Aorta (tissue), 5 donors: ENCODE measurements at regions not wholly inside any gene's neighbourhood (a gene's known extent, or its start where the extent isn't known, plus 50 kb on each side); places are given as distances from the start of the nearest gene placed in this dataset.

Experiments used
- ATAC-seq: fragments of 200-7000 bp; cut with Tn5 transposase; one replicate; pipeline ENCODE4 v1.9.1; 2022; ENCODE audit warnings: moderate library complexity; ENCODE audit not compliant: low FRiP score
- DNase-seq, 2 donors: peaks; one replicate each; pipeline ENCODE4 v3.0.0-alpha.2; 2020
- H3K27ac ChIP-seq, 2 donors: one replicate each; pipeline ENCODE4 v1.5.1; 2013; ENCODE audit warnings: low read length in 2 of 2, mild to moderate bottlenecking in 2 of 2, moderate library complexity in 2 of 2, control low read depth in 1 of 2, inconsistent platforms in 1 of 2, low read depth in 1 of 2
- H3K27me3 ChIP-seq, 2 donors: one replicate each; pipeline ENCODE4 v1.6.1; 2013; ENCODE audit warnings: control low read depth in 1 of 2, low read length in 1 of 2, mild to moderate bottlenecking in 1 of 2, moderate library complexity in 1 of 2; ENCODE audit not compliant: insufficient read depth in 2 of 2, control insufficient read depth in 1 of 2
- H3K36me3 ChIP-seq, 2 donors: one replicate each; pipeline ENCODE4 v1.6.1; 2013; ENCODE audit warnings: control low read depth in 1 of 2, low read length in 1 of 2, mild to moderate bottlenecking in 1 of 2; ENCODE audit not compliant: insufficient read depth in 2 of 2, control insufficient read depth in 1 of 2
- H3K4me1 ChIP-seq, 2 donors: one replicate each; pipeline ENCODE4 v1.6.1; 2013; ENCODE audit warnings: low read length in 2 of 2, control low read depth in 1 of 2, mild to moderate bottlenecking in 1 of 2, moderate library complexity in 1 of 2; ENCODE audit not compliant: insufficient read depth in 2 of 2, control insufficient read depth in 1 of 2
- H3K4me3 ChIP-seq, 2 donors: one replicate each; pipeline ENCODE4 v1.5.1; 2013; ENCODE audit warnings: low read length in 2 of 2, control low read depth in 1 of 2, mild to moderate bottlenecking in 1 of 2
- H3K9me3 ChIP-seq: one replicate; pipeline ENCODE4 v1.6.1; 2013; ENCODE audit warnings: mild to moderate bottlenecking, low read length; ENCODE audit not compliant: control insufficient read depth
- WGBS, 2 donors: extraction: QIAGEN DNeasy Blood & Tissue Kit; methylation state at CpG; one replicate each; pipeline ENCODE4 v1.1.7; 2013; 5-methylcytosine and 5-hydroxymethylcytosine counted together
- intact Hi-C, 2 donors: fragments of 100-400 bp; cut with DNase I; formaldehyde crosslinking; loops; one replicate each; pipeline versions ENCODE4 v1.14.2 to v1.15.0; 2022
- donor health status: healthy with polysubstance abuse.
- donor health status: Bipolar disorder and iron deficiency.
- donor health status: DM: no; HTN: no; CAD: no.
- donor health status: DM: no; HTN: no; CAD: no.
- donor health status: DM: yes; HTN: yes; CAD: no.

DNA sequence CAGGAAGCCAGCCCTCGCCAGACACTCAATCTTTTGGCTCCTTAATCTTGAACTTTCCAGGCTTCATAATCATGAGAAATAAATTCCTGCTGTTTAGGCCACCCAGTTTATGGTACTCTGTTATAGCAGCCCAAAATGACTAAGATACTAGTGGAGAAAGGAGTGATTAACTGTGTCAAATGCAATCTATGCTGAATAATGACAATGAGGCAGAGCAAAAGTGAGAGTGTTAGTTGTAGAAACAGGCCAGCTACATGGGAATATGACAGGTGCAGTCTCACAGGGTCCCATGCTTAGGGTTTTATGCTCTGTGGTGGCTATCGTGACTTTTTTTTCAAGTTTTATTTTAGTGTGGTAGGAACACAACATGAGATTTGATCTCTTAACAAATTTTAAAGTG is 888.8 kb downstream of the TTLL7 start:
- H3K27me3 ChIP-seq = no peaks in the 10 kb centered on the region
- 95 to 98% methylated on average over 2 of the region's 2 CpGs for WGBS, 2 donors
- H3K9me3 ChIP-seq = no peaks in the 10 kb centered on the region
- no peaks in the 10 kb centered on the region for H3K4me1 ChIP-seq
- no peak overlapping the region for H3K4me3 ChIP-seq
- H3K36me3 ChIP-seq = no peaks in the 10 kb centered on the region
- DNase-seq (no peak), ATAC-seq (no peak)
- intact Hi-C loops = no loop called here
- no peak overlapping the region for H3K27ac ChIP-seq

GRCh38 chr1:83109692-83110091 is 889.2 kb downstream of the TTLL7 start:
- ATAC-seq (no peak), DNase-seq (no peak)
- 97 to 100% methylated on average over 1 of the region's 1 CpG for WGBS, 2 donors
- H3K27me3 ChIP-seq = no peaks in the 10 kb centered on the region
- no peak overlapping the region for H3K27ac ChIP-seq
- no peaks in the 10 kb centered on the region for H3K4me1 ChIP-seq
- H3K4me3 ChIP-seq = no peak overlapping the region
- H3K9me3 ChIP-seq = no peaks in the 10 kb centered on the region
- no peaks in the 10 kb centered on the region for H3K36me3 ChIP-seq
- intact Hi-C loops = no loop called here

DNA sequence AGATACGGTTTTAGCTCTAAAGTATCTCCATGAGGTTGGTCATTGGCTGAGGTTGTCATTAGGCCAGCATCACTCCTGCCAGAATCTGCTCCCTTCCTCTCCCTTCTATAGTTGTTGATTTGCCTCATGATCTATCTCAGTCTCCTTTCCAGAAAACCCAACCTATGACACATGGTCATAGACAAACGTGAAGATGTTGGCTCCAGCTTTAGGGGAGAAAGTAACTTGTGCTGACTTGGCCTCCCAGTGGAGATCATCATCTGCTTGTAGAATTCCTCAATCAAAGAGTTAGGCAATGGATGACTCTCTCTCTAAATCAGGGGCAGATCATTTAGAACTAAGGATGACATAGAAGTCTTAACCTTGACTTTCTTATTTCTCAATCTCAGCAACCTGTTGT is 894.4 kb downstream of the TTLL7 start:
- intact Hi-C loops = no loop called here
- Histone ChIP-seq H3K4me3 (no peak overlapping the region), H3K9me3 (no peaks in the 10 kb centered on the region), H3K27ac (no peak overlapping the region), H3K4me1 (peaks cover 0 to 2% of the 10 kb centered on the region in 2 donors), H3K27me3 (no peaks in the 10 kb centered on the region), H3K36me3 (no peaks in the 10 kb centered on the region)
- ATAC-seq (no peak), DNase-seq (no peak)
- WGBS, 2 donors = 77 to 88% methylated on average over 2 of the region's 2 CpGs

DNA sequence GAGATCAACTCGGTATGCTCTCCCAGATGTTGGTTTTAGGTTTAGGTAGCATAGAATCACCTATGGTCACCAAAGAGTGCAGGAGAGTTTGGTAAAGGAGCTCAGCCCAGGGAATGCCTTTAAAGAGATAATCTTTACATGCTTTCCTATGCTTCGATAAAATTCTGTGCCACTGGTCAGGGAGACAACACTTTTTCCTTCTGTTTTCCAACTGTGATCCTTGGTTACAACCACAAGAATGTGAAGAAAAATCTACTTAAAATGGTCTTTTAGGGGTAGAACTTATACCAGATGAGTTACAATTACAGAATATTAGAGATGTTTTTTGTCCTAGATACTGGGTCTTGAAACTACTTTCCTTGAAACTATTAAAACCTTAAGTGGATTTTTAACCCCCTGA is 895.6 kb downstream of the TTLL7 start:
- Histone ChIP-seq H3K9me3 (no peaks in the 10 kb centered on the region), H3K4me3 (no peak overlapping the region), H3K27me3 (no peaks in the 10 kb centered on the region), H3K27ac (no peak overlapping the region), H3K4me1 (peaks cover 0 to 2% of the 10 kb centered on the region in 2 donors), H3K36me3 (no peaks in the 10 kb centered on the region)
- DNase-seq (no peak), ATAC-seq (no peak)
- intact Hi-C loops = no loop called here
- 66 to 68% methylated on average over 2 of the region's 2 CpGs for WGBS, 2 donors

DNA sequence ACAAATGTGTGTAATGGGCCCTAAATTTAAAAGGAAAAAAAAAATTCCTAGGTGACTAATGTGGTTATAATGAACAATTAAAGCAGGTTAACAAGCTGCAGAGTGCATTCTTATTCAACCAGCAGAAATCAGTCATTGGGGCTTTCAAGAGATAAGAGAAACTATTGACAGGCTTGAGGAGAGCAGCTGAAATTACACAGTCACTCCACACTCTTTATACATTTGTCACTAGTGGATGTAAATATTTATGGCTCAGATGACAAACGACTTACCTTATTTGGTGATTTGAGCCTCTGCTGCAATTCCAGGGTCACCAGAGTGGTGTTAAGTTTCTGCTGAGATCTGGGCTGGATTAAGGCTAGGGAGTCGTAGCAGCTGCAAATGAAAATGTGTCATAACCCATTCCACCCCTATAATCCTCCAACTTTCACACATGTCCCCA is 896.3 kb downstream of the TTLL7 start:
- Histone ChIP-seq H3K4me1 (peaks cover 0 to 4% of the 10 kb centered on the region in 2 donors), H3K27me3 (no peaks in the 10 kb centered on the region), H3K9me3 (no peaks in the 10 kb centered on the region), H3K27ac (no peak overlapping the region), H3K36me3 (no peaks in the 10 kb centered on the region), H3K4me3 (no peak overlapping the region)
- WGBS, 2 donors = 56 to 65% methylated on average over 2 of the region's 2 CpGs
- intact Hi-C loops = no loop called here
- DNase-seq = no peak
- ATAC-seq = no peak

DNA sequence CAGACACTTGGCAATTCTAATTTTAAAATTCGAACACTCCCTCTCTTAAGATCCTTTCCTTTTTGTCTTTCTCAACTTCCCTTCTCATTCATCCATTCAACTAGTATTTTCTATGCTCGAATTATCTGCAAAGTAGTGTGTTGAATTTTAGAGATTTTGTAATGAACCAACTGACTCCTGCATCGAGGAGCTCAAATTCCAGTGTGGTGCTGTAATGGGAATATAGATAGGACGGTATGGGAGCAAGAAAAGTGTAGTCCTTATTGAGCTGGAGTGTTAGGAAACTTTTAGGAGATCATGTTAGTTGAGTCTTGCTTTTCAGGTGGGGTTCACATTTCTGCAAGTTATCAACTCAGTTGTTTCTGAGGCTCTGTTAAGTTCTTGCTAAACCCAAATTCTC is 897.5 kb downstream of the TTLL7 start:
- no peaks in the 10 kb centered on the region for H3K27me3 ChIP-seq
- WGBS, 2 donors = 51 to 59% methylated on average over 4 of the region's 4 CpGs
- intact Hi-C loops = no loop called here
- DNase-seq = no peak
- H3K4me3 ChIP-seq = no peak overlapping the region
- no peaks in the 10 kb centered on the region for H3K9me3 ChIP-seq
- peaks cover 0 to 4% of the 10 kb centered on the region in 2 donors for H3K4me1 ChIP-seq
- no peak overlapping the region for H3K27ac ChIP-seq
- no peaks in the 10 kb centered on the region for H3K36me3 ChIP-seq
- ATAC-seq = no peak

GRCh38 chr1:83100133-83100532 is 898.8 kb downstream of the TTLL7 start:
- H3K4me3 ChIP-seq = no peak overlapping the region
- no peaks in the 10 kb centered on the region for H3K9me3 ChIP-seq
- intact Hi-C loops = no loop called here
- H3K4me1 ChIP-seq = peaks cover 0 to 4% of the 10 kb centered on the region in 2 donors
- no peak overlapping the region for H3K27ac ChIP-seq
- no peaks in the 10 kb centered on the region for H3K36me3 ChIP-seq
- DNase-seq (no peak), ATAC-seq (no peak)
- H3K27me3 ChIP-seq = no peaks in the 10 kb centered on the region
- WGBS, 2 donors = 99% methylated on average over 2 of the region's 2 CpGs

- intact Hi-C loops = no loop called here
- 88 to 93% methylated on average over 1 of the region's 1 CpG for WGBS, 2 donors
- Histone ChIP-seq H3K9me3 (no peaks in the 10 kb centered on the region), H3K4me1 (peaks cover 0 to 4% of the 10 kb centered on the region in 2 donors), H3K27me3 (no peaks in the 10 kb centered on the region), H3K4me3 (no peak overlapping the region), H3K27ac (no peak overlapping the region), H3K36me3 (no peaks in the 10 kb centered on the region)
- DNase-seq (no peak), ATAC-seq (no peak)
These were observed 900.1 kb downstream of the TTLL7 start for GRCh38 chr1:83098791-83099190.

DNA sequence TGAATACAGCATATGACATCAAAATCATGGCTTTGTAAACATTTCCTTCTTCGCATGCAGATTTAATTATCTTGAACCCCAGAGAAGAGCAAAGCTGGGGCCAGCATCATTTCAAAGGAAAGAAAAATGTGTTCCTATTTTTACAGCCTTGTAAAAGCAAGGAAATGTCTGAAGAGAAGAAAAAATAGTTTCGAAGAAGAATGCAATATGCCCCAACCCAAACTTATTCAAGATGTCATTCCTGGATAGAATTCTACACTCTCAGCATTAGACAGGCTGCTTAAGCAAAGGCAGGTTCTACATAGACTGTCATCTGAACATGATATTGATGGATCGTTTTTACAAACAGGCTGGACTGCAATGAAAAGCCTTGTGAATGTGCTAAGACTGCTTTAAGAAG is 900.8 kb downstream of the TTLL7 start:
- H3K9me3 ChIP-seq = no peaks in the 10 kb centered on the region
- WGBS, 2 donors = 7 to 14% methylated on average over 3 of the region's 3 CpGs
- no peak for ATAC-seq

More for the DNA sequence above, 900.8 kb downstream of the TTLL7 start:
- no peaks in the 10 kb centered on the region for H3K27me3 ChIP-seq
- H3K36me3 ChIP-seq = no peaks in the 10 kb centered on the region
- no peak overlapping the region for H3K4me3 ChIP-seq
- no peak for DNase-seq
- H3K4me1 ChIP-seq = peaks cover 0 to 4% of the 10 kb centered on the region in 2 donors
- intact Hi-C loops = no loop called here
- no peak overlapping the region for H3K27ac ChIP-seq
